HEK293 (cell line): ENCODE measurements at regions not wholly inside any gene's neighbourhood (a gene's known extent, or its start where the extent isn't known, plus 50 kb on each side); places are given as distances from the start of the nearest gene placed in this dataset.

Source experiments
- CTCF ChIP-seq: fragments of 450-650 bp; formaldehyde crosslinking; IDR thresholded peaks from 2 replicates; pipeline ENCODE4 v1.5.1; 2016; ENCODE audit warnings: missing biosample characterization, missing genetic modification characterization
- ELK4 ChIP-seq: IDR thresholded peaks from 2 replicates; pipeline ENCODE4 v1.6.1; 2011; ENCODE audit warnings: mild to moderate bottlenecking, low read depth, low read length, borderline replicate concordance
- HOXA7 ChIP-seq: sonication (generic); formaldehyde crosslinking; IDR thresholded peaks from 2 replicates; pipeline ENCODE4 v1.8.1; 2022; ENCODE audit warnings: missing genetic modification reagents, borderline replicate concordance
- MYNN ChIP-seq: fragments of 450-650 bp; formaldehyde crosslinking; IDR thresholded peaks from 2 replicates; pipeline ENCODE4 v1.5.1; 2016; ENCODE audit warnings: missing biosample characterization, missing genetic modification characterization, borderline replicate concordance
- REST ChIP-seq: fragments of 450-650 bp; formaldehyde crosslinking; IDR thresholded peaks from 2 replicates; pipeline ENCODE4 v1.5.1; 2016; ENCODE audit warnings: missing biosample characterization, missing genetic modification characterization
- YY1 ChIP-seq: fragments of 450-650 bp; formaldehyde crosslinking; IDR thresholded peaks from 2 replicates; pipeline ENCODE4 v1.5.1; 2018; ENCODE audit warnings: missing biosample characterization, missing genetic modification characterization
- ZBTB11 ChIP-seq: fragments of 450-650 bp; formaldehyde crosslinking; conservative IDR thresholded peaks from 2 replicates; pipeline ENCODE4 v1.5.1; 2016; ENCODE audit warnings: low read depth, missing biosample characterization, missing genetic modification characterization
- ZEB2 ChIP-seq: fragments of 450-650 bp; formaldehyde crosslinking; IDR thresholded peaks from 2 replicates; pipeline ENCODE4 v1.5.1; 2016; ENCODE audit warnings: missing biosample characterization, missing genetic modification characterization
- ZNF146 ChIP-seq: fragments of 450-650 bp; formaldehyde crosslinking; IDR thresholded peaks from 2 replicates; pipeline ENCODE4 v1.5.1; 2016; ENCODE audit warnings: missing biosample characterization, missing genetic modification characterization
- ZNF24 ChIP-seq: fragments of 450-650 bp; formaldehyde crosslinking; IDR thresholded peaks from 2 replicates; pipeline ENCODE4 v1.5.1; 2016; ENCODE audit warnings: missing biosample characterization, missing genetic modification characterization
- ZNF311 ChIP-seq: fragments of 450-650 bp; formaldehyde crosslinking; IDR thresholded peaks from 2 replicates; pipeline ENCODE4 v1.5.1; 2017; ENCODE audit warnings: missing biosample characterization, missing genetic modification characterization, borderline replicate concordance
- ZNF629 ChIP-seq: fragments of 450-650 bp; formaldehyde crosslinking; IDR thresholded peaks from 2 replicates; pipeline ENCODE4 v1.5.1; 2017; ENCODE audit warnings: missing biosample characterization, missing genetic modification characterization
- ZNF837 ChIP-seq: fragments of 450-650 bp; formaldehyde crosslinking; IDR thresholded peaks from 2 replicates; pipeline ENCODE4 v1.5.1; 2016; ENCODE audit warnings: missing biosample characterization, missing genetic modification characterization
- ZNF843 ChIP-seq: fragments of 450-650 bp; formaldehyde crosslinking; IDR thresholded peaks from 2 replicates; pipeline ENCODE4 v1.5.1; 2016; ENCODE audit warnings: missing biosample characterization, missing genetic modification characterization

GRCh38 chr6:43862925-43863324 is 92.9 kb downstream of the VEGFA start:
- TF ChIP-seq ZNF629 (tag by site-specific recombination) (no peak), CTCF (tag by site-specific recombination) (no peak), ZNF837 (tag by site-specific recombination) (no peak), ZNF146 (tag by site-specific recombination) (no peak), ZEB2 (tag by site-specific recombination) (no peak), HOXA7 (no peak), ZBTB11 (tag by site-specific recombination) (no peak), MYNN (no peak), ZNF24 (tag by site-specific recombination) (no peak), ZNF311 (tag by site-specific recombination) (no peak), ELK4 (no peak), YY1 (no peak), ZNF843 (tag by site-specific recombination) (no peak), REST (tag by site-specific recombination) (no peak)
